Pons (tissue), 1 donor: ENCODE measurements at regions not wholly inside any gene's neighbourhood (a gene's known extent, or its start where the extent isn't known, plus 50 kb on each side); places are given as distances from the start of the nearest gene placed in this dataset.
A peak's percentile ranks its signal among the peaks of the same experiment; 100 is the strongest.
"Not testable (repeated sequence)": the region's sequence is repeated elsewhere in the genome, so short reads cannot be mapped to it uniquely, and the experiment has no call there.

ENCODE experiments used
- DNase-seq: peaks from one replicate; pipeline ENCODE4 v3.0.0-alpha.2; 2016; ENCODE audit warnings: low spot score

GRCh38 chr2:64795024-64795592, 141.4 kb upstream of the SERTAD2 start:
- no peak for DNase-seq

DNA sequence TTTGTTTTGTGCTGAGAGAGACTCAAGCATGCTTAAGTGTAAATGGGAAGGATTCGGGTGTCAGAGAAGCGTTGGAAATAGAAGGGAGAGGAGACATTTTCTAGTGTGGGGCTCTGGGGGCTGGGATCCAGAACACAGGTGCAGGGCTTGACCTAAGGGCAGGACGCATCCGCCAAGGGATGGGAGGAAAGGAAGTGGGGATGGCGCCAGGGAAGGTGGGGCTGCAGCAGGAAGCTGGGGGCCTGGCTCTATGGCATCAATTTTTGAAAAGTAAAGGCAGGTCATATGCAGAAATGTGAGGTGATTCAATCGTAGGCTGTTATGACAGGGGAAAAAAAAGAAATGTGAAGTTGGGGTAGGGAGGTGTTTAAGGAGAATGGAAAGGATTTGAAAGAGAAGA, 143.2 kb upstream of the SERTAD2 start:
- DNase-seq, result no peak

DNA sequence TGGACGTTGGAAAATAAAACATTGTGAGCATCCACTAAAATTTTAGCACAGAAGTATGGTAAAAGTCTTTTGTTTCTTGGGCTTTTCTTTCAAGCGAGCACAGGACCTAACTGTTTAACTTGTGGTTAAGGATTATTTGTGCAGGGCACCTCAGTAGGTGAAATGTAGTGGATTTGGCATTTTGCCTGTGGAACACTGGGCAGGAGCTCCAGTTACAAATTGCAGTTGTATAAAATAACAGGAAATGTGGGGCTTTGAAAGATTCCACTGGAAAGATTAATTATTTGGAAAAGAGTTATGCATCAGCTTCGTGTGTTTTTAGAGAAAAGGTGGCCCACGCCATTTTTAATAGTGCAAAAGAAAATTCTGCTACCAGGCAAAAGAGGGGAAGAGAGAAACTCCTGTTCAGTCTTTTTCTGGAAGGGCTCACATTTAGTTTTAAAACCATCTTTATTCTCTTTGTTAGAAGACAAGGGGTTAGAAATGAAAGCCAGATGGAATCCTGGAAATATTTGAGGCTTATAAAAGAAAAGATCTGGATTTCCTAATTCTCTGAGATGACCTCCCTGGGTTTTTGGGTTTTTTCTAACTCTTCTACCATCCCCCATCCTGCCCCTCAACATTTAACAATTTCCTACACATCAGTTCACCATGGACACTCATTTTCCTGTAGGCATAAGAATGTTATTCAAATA, 144.3 kb upstream of the SERTAD2 start:
- no peak for DNase-seq

GRCh38 chr2:64799592-64800252, 146.0 kb upstream of the SERTAD2 start:
- DNase-seq, result no peak

DNA sequence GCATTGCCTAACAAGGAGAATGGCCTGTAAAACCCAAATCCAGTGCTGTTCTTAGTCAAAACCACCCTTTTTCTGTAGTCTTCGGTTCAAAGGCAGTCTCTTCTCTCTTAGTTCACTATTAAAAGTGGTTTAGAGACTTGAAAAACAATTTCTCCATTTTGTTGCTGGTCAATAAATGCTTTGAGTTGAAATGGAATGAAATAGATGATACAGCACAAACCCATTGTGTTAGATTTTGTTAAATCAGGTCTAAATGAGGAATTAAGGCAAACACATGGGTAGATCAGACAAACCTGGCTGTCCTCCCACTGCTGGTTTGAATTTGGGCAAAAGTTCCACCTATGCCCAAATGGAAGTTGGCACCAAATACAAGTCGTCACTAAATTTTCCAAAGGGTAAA, 150.1 kb upstream of the SERTAD2 start:
- DNase-seq, result no peak

- no peak for DNase-seq
Measured at GRCh38 chr2:64804651-64805050, 150.9 kb upstream of the SERTAD2 start.

GRCh38 chr2:64807417-64807816, 153.7 kb upstream of the SERTAD2 start:
- DNase-seq, result no peak

- no peak for DNase-seq
Measured at GRCh38 chr2:64808092-64808491, 154.4 kb upstream of the SERTAD2 start.

DNA sequence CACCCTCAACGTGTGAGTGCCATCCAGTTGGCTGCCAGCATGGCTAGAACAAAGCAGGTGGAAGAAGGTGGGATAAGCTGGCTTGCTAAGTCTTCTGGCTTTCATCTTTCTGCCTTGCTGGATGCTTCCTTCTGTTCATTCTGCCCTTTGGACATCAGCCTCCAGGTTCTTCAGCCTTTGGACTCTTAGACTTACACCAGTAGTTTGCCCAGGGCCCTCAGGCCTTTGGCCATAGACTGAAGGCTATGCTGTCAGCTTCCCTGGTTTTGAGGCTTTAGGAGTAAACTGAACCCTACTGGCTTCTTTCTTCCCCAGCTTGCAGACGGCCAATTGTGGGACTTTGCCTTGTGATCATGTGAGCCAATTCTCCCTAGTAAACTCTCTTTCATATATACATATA, 155.0 kb upstream of the SERTAD2 start:
- DNase-seq, result no peak

- DNase-seq, result no peak
Measured at GRCh38 chr2:64809216-64809615, 155.5 kb upstream of the SERTAD2 start.

- DNase-seq, result no peak
Measured at GRCh38 chr2:64812285-64812684, 158.6 kb upstream of the SERTAD2 start.

- no peak for DNase-seq
Measured at GRCh38 chr2:64814007-64814406, 160.3 kb upstream of the SERTAD2 start.

- not testable (repeated sequence) for DNase-seq
Measured at GRCh38 chr2:64816526-64816925, 162.8 kb upstream of the SERTAD2 start.

DNA sequence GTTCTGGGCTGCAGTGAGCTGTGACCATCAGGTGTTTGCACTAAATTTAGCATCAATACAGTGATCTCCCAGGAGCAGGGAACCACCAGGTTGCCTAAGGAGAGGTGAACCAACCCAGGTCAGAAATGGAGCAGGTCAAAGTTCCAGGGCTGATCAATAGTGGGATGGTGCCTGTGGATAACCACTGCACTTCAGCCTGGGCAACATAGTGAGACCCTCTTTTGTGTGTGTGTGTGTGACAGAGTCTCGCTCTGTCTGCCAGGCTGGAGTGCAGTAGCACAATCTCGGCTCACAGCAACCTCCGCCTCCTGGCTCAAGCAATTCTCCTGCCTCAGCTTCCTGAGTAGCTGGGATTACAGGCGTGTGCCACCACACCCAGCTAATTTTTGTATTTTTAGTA, 163.7 kb upstream of the SERTAD2 start:
- DNase-seq, result no peak

DNA sequence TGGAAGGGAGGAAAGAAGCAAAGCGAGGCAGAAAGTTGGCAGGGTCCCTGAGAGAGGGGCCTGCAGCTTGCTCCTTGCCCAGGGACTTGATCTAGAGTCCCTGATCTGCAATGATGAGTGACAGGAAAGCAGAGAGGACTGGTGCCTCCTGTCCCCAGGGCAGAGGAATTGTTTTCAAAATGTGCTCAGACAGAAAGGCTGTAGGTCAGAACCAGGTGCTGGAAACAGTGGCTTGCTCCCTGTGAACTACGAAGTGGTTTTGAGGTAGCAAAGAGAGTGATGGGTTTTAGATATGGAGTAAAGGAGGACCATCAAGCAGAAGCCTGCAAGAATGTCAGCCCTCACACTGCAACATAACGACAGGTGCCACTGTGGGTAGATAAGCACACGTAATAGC, 164.9 kb upstream of the SERTAD2 start:
- no peak for DNase-seq

DNA sequence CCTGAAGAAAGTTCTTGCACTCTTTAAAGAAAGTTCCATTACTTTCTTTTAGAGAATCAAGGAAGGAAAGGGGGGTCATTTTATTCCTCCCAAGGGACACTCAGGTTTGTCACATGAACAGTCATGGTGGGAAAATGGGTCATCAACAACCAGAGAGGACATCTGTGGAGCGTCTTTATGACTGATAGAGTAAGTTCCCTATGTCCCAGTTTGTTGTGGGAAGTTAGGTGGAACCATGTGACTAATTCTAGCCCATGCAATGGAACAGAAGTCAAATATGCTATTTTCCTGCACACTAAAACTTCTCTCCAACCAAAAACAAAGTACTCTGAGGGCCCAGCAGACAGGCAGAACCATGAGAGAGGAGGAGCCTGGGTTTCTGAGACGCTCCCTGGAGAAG, 165.6 kb upstream of the SERTAD2 start:
- peak; percentile 8 for DNase-seq

DNA sequence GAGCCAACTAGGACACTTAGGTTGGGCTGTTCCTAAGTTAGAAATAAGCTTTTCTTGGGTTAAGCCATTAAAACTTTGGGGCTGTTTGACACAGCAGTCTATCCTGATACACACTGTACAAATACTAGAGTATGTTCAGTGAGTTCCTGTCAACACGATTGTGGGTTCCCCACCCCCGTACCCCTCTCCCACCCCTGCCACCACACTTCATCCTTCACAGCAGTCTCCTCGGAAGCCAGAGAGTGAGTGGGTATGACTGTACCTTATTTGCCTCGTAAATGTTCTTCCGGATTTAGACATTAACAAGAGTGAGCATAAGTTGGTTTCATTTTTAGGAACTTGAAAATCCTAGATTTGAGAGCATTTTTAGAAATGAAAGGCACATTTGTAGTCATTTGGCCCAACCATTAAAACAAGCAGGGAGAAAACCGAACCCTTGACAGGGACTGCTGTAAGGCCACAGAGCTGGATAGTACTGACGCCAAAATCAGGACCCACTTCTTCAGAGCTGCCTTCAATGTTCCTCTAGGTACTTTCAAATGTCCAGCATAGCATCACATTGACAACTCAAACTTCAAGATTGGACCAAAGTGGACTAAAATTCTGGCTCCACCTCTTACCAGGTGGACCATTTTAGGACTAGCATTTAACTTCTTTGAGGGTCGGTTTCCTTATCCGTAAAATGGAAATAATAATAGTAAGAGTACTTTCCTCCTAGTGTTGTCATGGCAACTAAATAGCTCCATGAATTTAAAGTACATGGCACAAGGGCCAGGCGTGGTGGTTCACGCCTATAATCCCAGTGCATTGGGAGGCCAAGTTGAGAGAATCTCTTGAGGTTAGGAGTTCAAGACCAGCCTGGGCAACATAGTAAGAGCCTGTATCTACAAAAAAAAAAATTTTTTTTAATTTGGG, 166.3 kb upstream of the SERTAD2 start:
- DNase-seq, result no peak

GRCh38 chr2:64820901-64821300, 167.2 kb upstream of the SERTAD2 start:
- no peak for DNase-seq

GRCh38 chr2:64823794-64824193, 165.4 kb upstream of the SLC1A4 start:
- DNase-seq, result no peak

DNA sequence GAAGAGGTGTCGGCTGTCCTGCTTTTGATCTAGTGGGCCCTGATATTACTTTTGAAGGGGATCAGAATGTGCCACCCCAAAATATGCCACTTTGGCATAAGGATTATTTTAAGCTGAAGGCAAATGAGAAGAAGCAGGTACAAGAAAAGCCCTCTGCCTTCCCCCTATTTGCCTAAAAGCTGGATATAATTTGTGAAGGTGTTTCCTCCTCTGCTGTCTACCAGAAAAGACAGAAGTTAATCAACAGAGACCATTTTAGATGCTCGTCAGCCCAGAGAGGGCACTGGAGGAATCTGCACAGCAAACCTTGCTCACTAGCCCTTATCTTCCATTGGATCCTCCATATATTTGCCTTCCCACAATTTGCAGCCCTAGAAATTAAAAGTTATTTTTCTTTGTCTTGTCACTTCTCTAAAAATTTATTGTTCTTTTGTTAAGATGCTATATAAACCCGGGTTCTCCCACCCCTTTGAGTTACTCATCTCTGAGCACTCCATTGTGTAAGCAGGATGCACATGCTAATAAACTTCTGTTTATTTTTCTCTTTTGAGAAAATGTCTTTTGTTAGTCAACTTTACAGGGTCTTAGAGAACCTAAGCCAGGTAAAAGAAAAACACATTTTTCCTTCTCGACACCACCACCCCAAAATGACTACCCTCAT, 163.2 kb upstream of the SLC1A4 start:
- no peak for DNase-seq

DNA sequence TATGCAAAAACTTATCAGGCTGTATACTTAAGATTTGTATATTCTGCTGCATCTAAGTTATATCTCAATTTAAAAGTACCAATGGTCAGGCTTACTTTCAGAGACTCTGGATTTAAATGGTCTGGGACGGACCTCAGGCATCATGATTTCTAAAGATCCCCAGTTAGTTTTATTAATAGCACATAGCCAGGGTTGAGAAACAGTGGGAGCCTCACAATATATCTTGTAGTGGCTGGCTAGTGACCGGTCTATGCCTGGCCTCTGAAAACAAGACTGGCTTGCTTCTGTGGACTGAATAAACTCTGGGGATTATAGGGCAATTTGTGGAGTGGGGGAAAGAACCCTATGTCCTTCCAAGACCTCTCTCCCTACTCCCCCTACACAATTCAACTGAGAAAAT, 162.5 kb upstream of the SLC1A4 start:
- no peak for DNase-seq

DNA sequence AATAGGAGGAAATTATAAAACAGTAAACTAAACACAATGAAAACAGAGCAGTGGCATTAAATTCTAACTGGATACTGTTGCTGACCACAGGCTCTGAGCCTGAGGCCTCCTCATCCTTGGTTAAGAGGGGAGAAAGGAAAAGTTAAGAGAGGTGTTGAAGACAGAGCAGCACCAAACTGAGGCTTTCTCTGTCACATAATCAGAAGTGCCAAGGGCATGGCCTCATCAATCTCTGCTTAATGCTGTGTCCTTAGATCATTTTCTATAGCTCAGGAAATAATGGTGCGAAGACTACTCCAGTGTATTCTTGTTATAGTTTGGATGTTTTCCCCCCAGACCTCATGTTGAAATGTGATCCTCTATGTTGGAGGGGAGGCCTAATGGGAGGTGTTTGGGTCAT, 160.9 kb upstream of the SLC1A4 start:
- DNase-seq, result no peak
